GM23338 (cell line): ENCODE measurements at regions not wholly inside any gene's neighbourhood (a gene's known extent, or its start where the extent isn't known, plus 50 kb on each side); places are given as distances from the start of the nearest gene placed in this dataset.

Experiments used
- ETS1 ChIP-seq: IDR thresholded peaks from 2 replicates; pipeline ENCODE4 v1.6.1; 2016; ENCODE audit warnings: antibody characterized with exemption
- REST ChIP-seq: IDR thresholded peaks from one replicate; pipeline ENCODE4 v1.6.1; 2018; ENCODE audit warnings: antibody characterized with exemption; ENCODE audit not compliant: unreplicated experiment
- STAT1 ChIP-seq: IDR thresholded peaks from one replicate; pipeline ENCODE4 v1.6.1; 2016; ENCODE audit warnings: antibody characterized with exemption; ENCODE audit not compliant: unreplicated experiment
- ZNF462 ChIP-seq: fragments of 250-450 bp; sonication (Bioruptor Pico); IDR thresholded peaks from 2 replicates; pipeline ENCODE4 v1.5.0; 2020; ENCODE audit warnings: mild to moderate bottlenecking, moderate library complexity

DNA sequence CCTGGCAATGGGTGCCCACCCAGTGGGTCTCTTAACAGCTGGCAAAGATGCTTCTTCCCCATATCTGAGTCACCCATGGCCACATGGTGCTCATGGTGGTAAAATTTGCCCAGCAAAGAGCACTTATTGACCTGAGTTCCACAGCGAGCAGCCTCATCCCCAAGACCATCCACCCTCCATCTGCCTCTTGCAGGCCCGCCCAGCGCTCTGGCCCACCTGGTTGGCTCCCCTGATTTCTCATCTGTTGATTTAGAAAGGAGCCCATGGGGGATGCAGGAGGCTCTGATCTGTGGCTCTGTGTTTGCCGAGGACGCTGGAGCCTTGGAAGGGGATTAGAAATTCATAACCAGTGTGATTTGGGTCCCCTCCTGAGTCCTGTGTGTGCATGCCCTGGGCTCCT, 657.5 kb downstream of the PTPRU start (continued):
- TF ChIP-seq ZNF462 (CRISPR knock-in tag) (no peak), ETS1 (no peak), REST (no peak), STAT1 (no peak)
